Bronchial epithelial cell (primary cell): ENCODE measurements at regions not wholly inside any gene's neighbourhood (a gene's known extent, or its start where the extent isn't known, plus 50 kb on each side); places are given as distances from the start of the nearest gene placed in this dataset.

ENCODE experiments used
- DNase-seq: peaks from one replicate; pipeline ENCODE4 v3.0.0-alpha.2; 2010; ENCODE audit warnings: low read depth
- FAIRE-seq: peaks from 2 replicates; lab custom pipeline; 2011; peaks lifted over from hg19 to GRCh38; lab: Jason Lieb, UNC
- H3K27me3 ChIP-seq: 2 replicates; pipeline ENCODE4 v1.5.1; 2011; ENCODE audit warnings: low read length; ENCODE audit not compliant: control insufficient read depth, insufficient read depth
- H3K36me3 ChIP-seq: 2 replicates; pipeline ENCODE4 v1.5.1; 2011; ENCODE audit warnings: low read length; ENCODE audit not compliant: control insufficient read depth, insufficient read depth
- H3K4me3 ChIP-seq: 2 replicates; pipeline ENCODE4 v1.5.1; 2011; ENCODE audit warnings: mild to moderate bottlenecking, low read depth, low read length, control low read depth
- TF ChIP-seq, protein P1 (sequence below): IDR thresholded peaks from 2 replicates; pipeline ENCODE4 v1.5.1; 2011; ENCODE audit warnings: mild to moderate bottlenecking, moderate library complexity, low read length, control low read depth, inconsistent platforms; ENCODE audit not compliant: insufficient read depth, severe bottlenecking

DNA sequence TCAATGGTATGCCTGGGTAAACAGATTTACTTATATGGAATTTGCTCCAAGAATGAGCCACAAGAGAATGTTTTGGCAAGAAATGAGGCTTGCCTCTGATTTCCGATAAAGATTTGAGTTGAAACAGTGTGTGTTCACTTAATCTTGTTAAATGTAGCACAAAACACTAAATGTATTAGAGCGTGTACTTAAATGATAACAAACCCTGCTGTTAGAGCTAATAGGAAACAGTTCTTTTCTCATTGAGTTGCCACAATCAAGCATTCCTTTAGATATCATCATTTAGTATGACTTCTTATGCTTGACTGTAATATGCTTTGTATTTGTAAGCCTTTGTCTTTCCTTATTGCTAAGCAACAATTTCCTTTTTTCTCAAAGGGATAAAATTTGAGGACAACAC lies 353.6 kb upstream of the ZNF717 start:
- no peak for FAIRE-seq
- TF ChIP-seq, protein P1, sequence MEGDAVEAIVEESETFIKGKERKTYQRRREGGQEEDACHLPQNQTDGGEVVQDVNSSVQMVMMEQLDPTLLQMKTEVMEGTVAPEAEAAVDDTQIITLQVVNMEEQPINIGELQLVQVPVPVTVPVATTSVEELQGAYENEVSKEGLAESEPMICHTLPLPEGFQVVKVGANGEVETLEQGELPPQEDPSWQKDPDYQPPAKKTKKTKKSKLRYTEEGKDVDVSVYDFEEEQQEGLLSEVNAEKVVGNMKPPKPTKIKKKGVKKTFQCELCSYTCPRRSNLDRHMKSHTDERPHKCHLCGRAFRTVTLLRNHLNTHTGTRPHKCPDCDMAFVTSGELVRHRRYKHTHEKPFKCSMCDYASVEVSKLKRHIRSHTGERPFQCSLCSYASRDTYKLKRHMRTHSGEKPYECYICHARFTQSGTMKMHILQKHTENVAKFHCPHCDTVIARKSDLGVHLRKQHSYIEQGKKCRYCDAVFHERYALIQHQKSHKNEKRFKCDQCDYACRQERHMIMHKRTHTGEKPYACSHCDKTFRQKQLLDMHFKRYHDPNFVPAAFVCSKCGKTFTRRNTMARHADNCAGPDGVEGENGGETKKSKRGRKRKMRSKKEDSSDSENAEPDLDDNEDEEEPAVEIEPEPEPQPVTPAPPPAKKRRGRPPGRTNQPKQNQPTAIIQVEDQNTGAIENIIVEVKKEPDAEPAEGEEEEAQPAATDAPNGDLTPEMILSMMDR = no peak
- DNase-seq = no peak
- H3K4me3 ChIP-seq = no peak overlapping the region
- no peaks in the 10 kb centered on the region for H3K27me3 ChIP-seq
- no peaks in the 10 kb centered on the region for H3K36me3 ChIP-seq

DNA sequence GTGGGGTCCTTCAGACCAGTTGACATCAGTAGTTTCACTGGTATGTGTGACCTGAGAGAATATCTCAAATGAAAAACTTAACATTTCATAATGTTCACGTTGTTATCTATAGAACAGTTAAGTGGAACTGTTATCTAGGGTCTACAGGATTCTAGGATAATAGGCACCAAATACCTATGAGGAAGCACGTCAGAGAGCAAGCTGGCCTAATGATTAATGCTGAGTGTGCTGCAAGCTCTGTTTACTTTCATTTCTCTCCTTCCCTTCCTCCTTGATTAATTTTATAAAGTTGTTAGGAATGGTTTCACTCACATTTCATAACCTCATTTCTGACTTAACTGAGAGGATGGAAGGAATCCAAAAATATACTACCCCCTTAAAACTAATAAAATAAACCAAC lies 362.5 kb upstream of the ZNF717 start:
- no peaks in the 10 kb centered on the region for H3K27me3 ChIP-seq
- H3K4me3 ChIP-seq = no peak overlapping the region
- DNase-seq = peak; percentile 3
- no peaks in the 10 kb centered on the region for H3K36me3 ChIP-seq
- TF ChIP-seq, protein P1 = no peak
- FAIRE-seq = no peak

DNA sequence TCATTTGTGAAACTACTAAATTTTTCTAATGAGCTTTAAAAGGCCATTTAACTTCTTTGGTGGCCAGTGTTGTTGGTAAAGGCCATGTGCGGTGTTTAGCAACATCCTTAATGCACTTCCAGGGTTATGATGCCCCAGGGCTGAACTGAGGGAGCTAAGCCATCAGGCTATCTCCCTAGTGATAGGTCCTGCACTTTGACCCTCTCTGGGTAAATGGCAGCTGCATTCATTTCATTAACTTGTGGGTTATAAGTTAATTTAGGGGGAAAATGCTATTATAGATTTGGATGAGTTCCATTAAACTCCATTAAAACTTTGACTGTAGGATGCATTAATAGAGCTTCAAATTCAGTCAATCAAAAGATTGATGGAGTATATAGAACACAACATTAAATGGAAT lies 366.7 kb upstream of the ZNF717 start:
- FAIRE-seq (no peak), DNase-seq (no peak)
- Histone ChIP-seq H3K36me3 (no peaks in the 10 kb centered on the region), H3K4me3 (no peak overlapping the region), H3K27me3 (no peaks in the 10 kb centered on the region)
- TF ChIP-seq, protein P1 = no peak

DNA sequence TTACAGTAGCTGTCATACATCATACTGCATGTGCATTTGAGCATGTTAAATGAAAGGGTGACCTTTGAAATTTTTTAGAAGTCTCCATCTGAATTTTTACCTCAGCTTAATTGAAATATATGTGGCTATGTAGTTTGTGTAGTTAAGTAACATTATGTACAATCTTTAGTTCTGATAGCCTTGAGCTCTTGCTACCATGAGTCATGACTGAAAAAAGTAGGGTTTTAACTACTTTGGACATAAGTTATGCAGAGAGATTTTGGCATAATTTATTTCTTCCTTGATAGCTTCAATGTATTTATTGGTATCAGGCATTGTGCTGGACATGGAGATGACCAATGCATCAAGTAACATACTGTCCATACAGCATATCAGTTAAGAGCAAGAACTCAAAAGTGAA lies 376.5 kb upstream of the ZNF717 start:
- DNase-seq = no peak
- no peaks in the 10 kb centered on the region for H3K36me3 ChIP-seq
- no peak overlapping the region for H3K4me3 ChIP-seq
- H3K27me3 ChIP-seq = no peaks in the 10 kb centered on the region
- FAIRE-seq = no peak
- TF ChIP-seq, protein P1 = no peak

DNA sequence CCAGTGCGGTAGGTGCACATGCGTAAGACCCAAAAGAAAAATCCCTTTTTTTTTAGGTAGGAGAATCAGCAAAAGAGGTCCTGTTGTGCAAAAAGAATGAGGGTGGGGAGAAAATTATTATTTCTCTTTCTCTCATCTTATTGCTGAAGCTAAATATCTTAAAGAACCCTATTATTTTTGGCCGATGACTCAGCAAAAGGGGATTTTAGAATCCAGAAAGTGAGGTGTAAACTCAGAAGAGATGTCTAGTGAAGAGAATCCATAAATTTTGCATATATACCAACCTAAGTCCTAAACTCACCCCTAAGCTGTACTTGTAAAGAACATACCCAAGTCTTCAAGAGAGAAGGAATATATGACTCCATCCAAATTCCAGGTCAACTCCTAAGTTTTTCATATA lies 386.3 kb upstream of the ZNF717 start:
- TF ChIP-seq, protein P1 = no peak
- H3K4me3 ChIP-seq = no peak overlapping the region
- DNase-seq (no peak), FAIRE-seq (no peak)
- no peaks in the 10 kb centered on the region for H3K27me3 ChIP-seq
- no peaks in the 10 kb centered on the region for H3K36me3 ChIP-seq

DNA sequence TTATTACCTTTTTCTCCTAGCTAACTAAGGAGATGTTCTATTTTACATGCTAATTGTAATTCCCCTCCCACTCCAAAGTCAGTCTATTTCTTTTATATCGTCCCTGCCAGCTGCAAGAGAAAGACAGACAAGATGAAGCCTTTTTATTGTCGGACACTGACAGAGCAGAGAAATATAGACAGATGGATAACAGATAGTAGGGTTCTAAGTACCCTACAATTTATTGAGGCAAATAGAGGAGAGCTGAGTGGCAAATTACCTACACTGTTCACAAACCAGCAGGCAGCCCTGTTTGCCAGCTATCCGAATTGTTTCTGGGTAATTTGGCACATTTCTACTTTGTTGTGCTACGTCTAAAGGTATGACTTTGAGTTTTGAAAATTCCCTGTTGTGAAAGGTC lies 392.3 kb upstream of the ZNF717 start:
- FAIRE-seq (no peak), DNase-seq (no peak)
- TF ChIP-seq, protein P1 = no peak
- Histone ChIP-seq H3K27me3 (no peaks in the 10 kb centered on the region), H3K4me3 (no peak overlapping the region), H3K36me3 (no peaks in the 10 kb centered on the region)
